ENCODE measurements at regions not wholly inside any gene's neighbourhood (a gene's known extent, or its start where the extent isn't known, plus 50 kb on each side); places are given as distances from the start of the nearest gene placed in this dataset.

- TF ChIP-seq CTCF (IDR thresholded peaks at IDR 0.05; ENCODE audit: insufficient read depth, low read length, poor library complexity, severe bottlenecking): no peak
- no peak for TF ChIP-seq EZH2phosphoT487 (conservative IDR thresholded peaks at IDR 0.05; ENCODE audit: low read length)
These were observed 258.7 kb upstream of the ADGRL4 start for GRCh38 chr1:79264975-79265818.

Data from SU-DHL-6 (cell line).